T-helper 1 cell treated with Interleukin-12 subunit alpha and Interleukin-12 subunit beta and Interleukin-4 antibody, amounts not matched to agents 30 ng/mL and 1 ng/mL, for 36 hours (primary cell): ENCODE measurements at regions not wholly inside any gene's neighbourhood (a gene's known extent, or its start where the extent isn't known, plus 50 kb on each side); places are given as distances from the start of the nearest gene placed in this dataset.

Experiments used
- intact Hi-C: fragments of 100-400 bp; cut with micrococcal nuclease; formaldehyde crosslinking; loops from one replicate; pipeline ENCODE4 v1.15.1; 2024

- intact Hi-C loops = no loop called here
Observed at GRCh38 chr11:112400476-112401014, 139.9 kb upstream of the PLET1 start.

GRCh38 chr11:112401036-112401769 lies 140.5 kb upstream of the PLET1 start:
- intact Hi-C loops = no loop called here

- intact Hi-C loops = no loop called here
Observed at GRCh38 chr11:112403432-112403831, 142.8 kb upstream of the PLET1 start.

GRCh38 chr11:112404112-112404511 lies 143.5 kb upstream of the PLET1 start:
- intact Hi-C loops = no loop called here

- intact Hi-C loops = no loop called here
Observed at GRCh38 chr11:112408517-112408916, 147.9 kb upstream of the PLET1 start.

- intact Hi-C loops = no loop called here
Observed at GRCh38 chr11:112410325-112410724, 149.7 kb upstream of the PLET1 start.

GRCh38 chr11:112412383-112412782 lies 151.7 kb upstream of the PLET1 start:
- intact Hi-C loops = no loop called here

- intact Hi-C loops = no loop called here
Observed at GRCh38 chr11:112417339-112417738, 156.7 kb upstream of the PLET1 start.

GRCh38 chr11:112418438-112418837 lies 157.8 kb upstream of the PLET1 start:
- intact Hi-C loops = no loop called here

- intact Hi-C loops = no loop called here
Observed at GRCh38 chr11:112421879-112422278, 161.2 kb upstream of the PLET1 start.

GRCh38 chr11:112425121-112425520 lies 164.5 kb upstream of the PLET1 start:
- intact Hi-C loops = no loop called here

GRCh38 chr11:112437096-112437495 lies 176.4 kb upstream of the PLET1 start:
- intact Hi-C loops = no loop called here

GRCh38 chr11:112439614-112440013 lies 179.0 kb upstream of the PLET1 start:
- intact Hi-C loops = no loop called here

GRCh38 chr11:112440518-112440917 lies 179.9 kb upstream of the PLET1 start:
- intact Hi-C loops = no loop called here

- intact Hi-C loops = no loop called here
Observed at GRCh38 chr11:112448168-112448567, 187.5 kb upstream of the PLET1 start.

- intact Hi-C loops = no loop called here
Observed at GRCh38 chr11:112448806-112449205, 188.1 kb upstream of the PLET1 start.

- intact Hi-C loops = no loop called here
Observed at GRCh38 chr11:112451250-112451649, 190.6 kb upstream of the PLET1 start.

GRCh38 chr11:112453601-112454577 lies 193.2 kb upstream of the PLET1 start:
- intact Hi-C loops = loop anchor here (1.0 kb wide), 2 partner anchors 164 to 235 kb away; no protein-coding TSS in a partner anchor

- intact Hi-C loops = loop anchor here (1.0 kb wide), 2 partner anchors 165 to 236 kb away; no protein-coding TSS in a partner anchor
Observed at GRCh38 chr11:112454841-112455240, 194.2 kb upstream of the PLET1 start.

- intact Hi-C loops = no loop called here
Observed at GRCh38 chr11:112455791-112456190, 195.1 kb upstream of the PLET1 start.

- intact Hi-C loops = no loop called here
Observed at GRCh38 chr11:112457532-112457931, 196.9 kb upstream of the PLET1 start.

GRCh38 chr11:112459001-112459400 lies 198.3 kb upstream of the PLET1 start:
- intact Hi-C loops = no loop called here
